GM23338 (cell line): ENCODE measurements at regions not wholly inside any gene's neighbourhood (a gene's known extent, or its start where the extent isn't known, plus 50 kb on each side); places are given as distances from the start of the nearest gene placed in this dataset.

Experiments used
- ATAC-seq: fragments of 200-7000 bp; cut with Tn5 transposase; 3 replicates; pipeline ENCODE4 v1.9.1; 2020
- DNase-seq: peaks from one replicate; pipeline ENCODE4 v3.0.0-alpha.2; 2015; ENCODE audit warnings: low spot score
- H2AFZ ChIP-seq: fragments of 200-600 bp; sonication (generic); 2 replicates; pipeline ENCODE4 v1.8.0; 2016; ENCODE audit warnings: antibody characterized with exemption, mild to moderate bottlenecking, moderate library complexity
- H3F3A ChIP-seq: fragments of 200-600 bp; sonication (generic); replicated peaks from 2 replicates; pipeline ENCODE4 v1.8.0; 2017; ENCODE audit warnings: antibody characterized with exemption, mixed run types, low read depth
- H3K27ac ChIP-seq: fragments of 200-600 bp; sonication (generic); 2 replicates; pipeline ENCODE4 v1.6.1; 2016; ENCODE audit warnings: low read depth
- H3K27me3 ChIP-seq: fragments of 200-600 bp; sonication (generic); 2 replicates; pipeline ENCODE4 v1.8.0; 2016; ENCODE audit warnings: mild to moderate bottlenecking, mixed run types, moderate library complexity; ENCODE audit not compliant: insufficient read depth
- H3K36me3 ChIP-seq: fragments of 200-600 bp; sonication (generic); 2 replicates; pipeline ENCODE4 v1.8.0; 2016; ENCODE audit warnings: mild to moderate bottlenecking; ENCODE audit not compliant: insufficient read depth
- H3K4me1 ChIP-seq: fragments of 200-600 bp; sonication (generic); 2 replicates; pipeline ENCODE4 v1.8.0; 2016; ENCODE audit warnings: mild to moderate bottlenecking, moderate library complexity; ENCODE audit not compliant: insufficient read depth
- H3K4me2 ChIP-seq: fragments of 200-600 bp; sonication (generic); 2 replicates; pipeline ENCODE4 v1.7.1; 2017; ENCODE audit warnings: mixed run types
- H3K4me3 ChIP-seq: fragments of 200-600 bp; sonication (generic); 2 replicates; pipeline ENCODE4 v1.6.1; 2016; ENCODE audit warnings: mixed run types
- H3K79me2 ChIP-seq: fragments of 200-600 bp; sonication (generic); replicated peaks from 2 replicates; pipeline ENCODE4 v1.8.0; 2017; ENCODE audit warnings: mild to moderate bottlenecking; ENCODE audit not compliant: insufficient read depth
- H3K9me2 ChIP-seq: fragments of 200-600 bp; sonication (generic); 2 replicates; pipeline ENCODE4 v1.8.0; 2017; ENCODE audit not compliant: insufficient read depth
- H4K20me1 ChIP-seq: fragments of 200-600 bp; sonication (generic); replicated peaks from 2 replicates; pipeline ENCODE4 v1.8.0; 2017; ENCODE audit warnings: mild to moderate bottlenecking; ENCODE audit not compliant: insufficient read depth
- H3K27ac Mint-ChIP-seq: 2 replicates; pipeline ENCODE4 v1.8.0; 2020; ENCODE audit warnings: inconsistent platforms, mild to moderate bottlenecking, moderate library complexity, mixed read lengths
- H3K27me3 Mint-ChIP-seq: 3 replicates; pipeline ENCODE4 v1.8.0; 2022; ENCODE audit warnings: low read depth, mild to moderate bottlenecking, moderate library complexity, mixed read lengths, inconsistent platforms; ENCODE audit not compliant: insufficient read depth, poor library complexity
- H3K36me3 Mint-ChIP-seq: 3 replicates; pipeline ENCODE4 v1.8.0; 2021; ENCODE audit warnings: low read depth, mild to moderate bottlenecking, inconsistent platforms, moderate library complexity, mixed read lengths
- H3K4me1 Mint-ChIP-seq: 3 replicates; pipeline ENCODE4 v1.8.0; 2020; ENCODE audit warnings: mild to moderate bottlenecking, inconsistent platforms, mixed read lengths
- H3K4me3 Mint-ChIP-seq: 3 replicates; pipeline ENCODE4 v1.8.0; 2021; ENCODE audit warnings: moderate library complexity, mild to moderate bottlenecking, inconsistent platforms, mixed read lengths
- H3K9me3 Mint-ChIP-seq: 3 replicates; pipeline ENCODE4 v1.8.0; 2020; ENCODE audit warnings: moderate library complexity, mild to moderate bottlenecking, inconsistent platforms, mixed read lengths
- CREB1 ChIP-seq: fragments of 250-450 bp; sonication (Bioruptor Pico); IDR thresholded peaks from 2 replicates; pipeline ENCODE4 v1.5.0; 2020; ENCODE audit warnings: low read depth, mild to moderate bottlenecking, moderate library complexity
- CTCF ChIP-seq, 2 experiments: fragments of 200-600 bp in 1 of 2; sonication (generic) in 1 of 2; conservative IDR thresholded peaks; 2 replicates each; pipeline versions ENCODE4 v1.5.1 to v1.6.1; 2016 to 2017; ENCODE audit warnings: antibody characterized with exemption in 2 of 2, low read depth in 2 of 2, mild to moderate bottlenecking in 2 of 2, moderate library complexity in 1 of 2
- EZH2 ChIP-seq: fragments of 200-600 bp; sonication (generic); IDR thresholded peaks from one replicate; pipeline ENCODE4 v1.8.0; 2017; ENCODE audit warnings: antibody characterized with exemption, mild to moderate bottlenecking, low read depth; ENCODE audit not compliant: unreplicated experiment
- EZH2phosphoT487 ChIP-seq: fragments of 200-600 bp; sonication (generic); IDR thresholded peaks from one replicate; pipeline ENCODE4 v1.8.1; 2018; ENCODE audit warnings: antibody characterized with exemption; ENCODE audit not compliant: unreplicated experiment
- JUNB ChIP-seq: IDR thresholded peaks from one replicate; pipeline ENCODE4 v1.6.1; 2016; ENCODE audit warnings: antibody characterized with exemption; ENCODE audit not compliant: unreplicated experiment
- NANOG ChIP-seq: IDR thresholded peaks from 2 replicates; pipeline ENCODE4 v1.6.1; 2016; ENCODE audit warnings: antibody characterized with exemption, borderline replicate concordance
- POLR2AphosphoS5 ChIP-seq: IDR thresholded peaks from 2 replicates; pipeline ENCODE4 v1.6.1; 2016; ENCODE audit warnings: antibody characterized with exemption, low read depth
- REST ChIP-seq: IDR thresholded peaks from one replicate; pipeline ENCODE4 v1.6.1; 2018; ENCODE audit warnings: antibody characterized with exemption; ENCODE audit not compliant: unreplicated experiment
- STAT1 ChIP-seq: IDR thresholded peaks from one replicate; pipeline ENCODE4 v1.6.1; 2016; ENCODE audit warnings: antibody characterized with exemption; ENCODE audit not compliant: unreplicated experiment
- ZNF114 ChIP-seq: fragments of 250-450 bp; sonication (Bioruptor Pico); IDR thresholded peaks from 2 replicates; pipeline ENCODE4 v1.5.0; 2020; ENCODE audit warnings: mild to moderate bottlenecking, moderate library complexity
- ZNF462 ChIP-seq: fragments of 250-450 bp; sonication (Bioruptor Pico); IDR thresholded peaks from 2 replicates; pipeline ENCODE4 v1.5.0; 2020; ENCODE audit warnings: mild to moderate bottlenecking, moderate library complexity

GRCh38 chr3:104711406-104711805, 655.3 kb upstream of the ALCAM start:
- Mint-ChIP-seq H3K4me1 (no peaks in the 10 kb centered on the region; the same call in 2 of the 3 replicates), H3K36me3 (no peaks in the 10 kb centered on the region), H3K4me3 (no peak overlapping the region), H3K27ac (no peak overlapping the region), H3K27me3 (no peaks in the 10 kb centered on the region), H3K9me3 (no peaks in the 10 kb centered on the region)
- H4K20me1 ChIP-seq: no peaks in the 10 kb centered on the region
- no peak for ATAC-seq
- no peak overlapping the region for H3K4me2 ChIP-seq
- no peaks in the 10 kb centered on the region for H3K79me2 ChIP-seq
- H3K27me3 ChIP-seq: no peaks in the 10 kb centered on the region
- H3K36me3 ChIP-seq: no peaks in the 10 kb centered on the region
- TF ChIP-seq EZH2phosphoT487: no peak
- no peak for TF ChIP-seq POLR2AphosphoS5
- TF ChIP-seq NANOG: no peak
- TF ChIP-seq CREB1 (CRISPR knock-in tag): no peak
- no peak for TF ChIP-seq STAT1
- no peak for TF ChIP-seq JUNB
- TF ChIP-seq ZNF114: no peak
- no peak for TF ChIP-seq REST
- TF ChIP-seq CTCF (conservative IDR thresholded peaks at IDR 0.05; ENCODE audit: low read depth in 2 of 2): no peak
- no peaks in the 10 kb centered on the region for H3F3A ChIP-seq
- H3K27ac ChIP-seq: no peak overlapping the region
- H3K9me2 ChIP-seq: no peaks in the 10 kb centered on the region
- no peaks in the 10 kb centered on the region for H3K4me1 ChIP-seq
- no peak for DNase-seq
- no peak overlapping the region for H2AFZ ChIP-seq
- H3K4me3 ChIP-seq: no peak overlapping the region

GRCh38 chr3:104715972-104716371, 650.7 kb upstream of the ALCAM start:
- H3K4me1 Mint-ChIP-seq: no peaks in the 10 kb centered on the region; the same call in 2 of the 3 replicates
- Histone ChIP-seq H3F3A (no peaks in the 10 kb centered on the region), H3K36me3 (no peaks in the 10 kb centered on the region), H3K4me2 (no peak overlapping the region), H4K20me1 (no peaks in the 10 kb centered on the region), H3K4me1 (no peaks in the 10 kb centered on the region), H3K27ac (no peak overlapping the region), H3K27me3 (no peaks in the 10 kb centered on the region), H3K9me2 (no peaks in the 10 kb centered on the region), H3K79me2 (no peaks in the 10 kb centered on the region), H3K4me3 (no peak overlapping the region), H2AFZ (no peak overlapping the region)
- no peaks in the 10 kb centered on the region for H3K36me3 Mint-ChIP-seq
- H3K27ac Mint-ChIP-seq: no peak overlapping the region
- H3K27me3 Mint-ChIP-seq: no peaks in the 10 kb centered on the region
- DNase-seq (no peak), ATAC-seq (no peak)
- H3K4me3 Mint-ChIP-seq: no peak overlapping the region
- H3K9me3 Mint-ChIP-seq: no peaks in the 10 kb centered on the region
- no peak for TF ChIP-seq ZNF462 (CRISPR knock-in tag)
- no peak for TF ChIP-seq EZH2
- no peak for TF ChIP-seq STAT1
- no peak for TF ChIP-seq NANOG
- TF ChIP-seq JUNB: no peak
- no peak for TF ChIP-seq EZH2phosphoT487
- TF ChIP-seq CREB1 (CRISPR knock-in tag): no peak
